Pulmonary artery endothelial cell (primary cell): ENCODE measurements at regions not wholly inside any gene's neighbourhood (a gene's known extent, or its start where the extent isn't known, plus 50 kb on each side); places are given as distances from the start of the nearest gene placed in this dataset.

Experiments
- DNase-seq: peaks from one replicate; pipeline ENCODE4 v3.0.0-alpha.2; 2011; ENCODE audit warnings: low read depth, low spot score

DNA sequence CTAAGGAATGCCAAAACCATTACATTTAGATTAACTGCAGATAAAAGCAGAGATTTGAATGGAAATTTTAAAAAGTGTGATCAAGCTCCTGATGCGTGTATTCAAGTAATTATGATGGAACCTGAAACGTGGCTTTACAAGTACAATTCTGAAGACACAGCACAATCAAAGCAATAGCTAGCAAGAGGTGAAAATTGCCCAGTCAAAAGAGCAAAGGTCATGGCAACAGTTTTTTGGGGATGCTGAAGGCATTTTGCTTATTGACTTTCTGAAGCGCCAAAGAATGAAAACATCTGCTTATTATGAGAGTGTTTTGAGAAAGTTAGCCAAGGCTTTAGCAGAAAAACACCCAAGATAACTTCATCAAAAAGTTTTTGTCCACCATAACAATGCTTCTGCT, 389.6 kb upstream of the TENM4 start:
- DNase-seq = no peak

DNA sequence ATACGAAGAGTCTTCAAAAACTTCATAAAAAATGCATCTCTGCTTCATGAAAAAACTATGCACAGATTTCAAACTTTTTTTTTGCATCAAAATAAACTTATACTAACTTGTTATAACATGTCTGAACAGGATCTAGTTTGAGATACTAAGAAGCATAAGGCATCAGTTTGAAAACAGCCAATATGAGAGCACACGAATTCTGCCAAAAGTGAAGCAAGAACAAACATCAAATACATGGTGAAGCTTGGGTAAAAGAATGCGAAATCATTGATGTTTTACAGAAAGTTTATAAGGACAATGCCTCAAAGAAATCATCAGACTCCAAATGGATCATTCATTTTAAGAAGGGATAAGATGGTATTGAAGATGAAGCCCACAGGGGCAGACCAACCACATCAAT, 389.1 kb upstream of the TENM4 start:
- no peak for DNase-seq

DNA sequence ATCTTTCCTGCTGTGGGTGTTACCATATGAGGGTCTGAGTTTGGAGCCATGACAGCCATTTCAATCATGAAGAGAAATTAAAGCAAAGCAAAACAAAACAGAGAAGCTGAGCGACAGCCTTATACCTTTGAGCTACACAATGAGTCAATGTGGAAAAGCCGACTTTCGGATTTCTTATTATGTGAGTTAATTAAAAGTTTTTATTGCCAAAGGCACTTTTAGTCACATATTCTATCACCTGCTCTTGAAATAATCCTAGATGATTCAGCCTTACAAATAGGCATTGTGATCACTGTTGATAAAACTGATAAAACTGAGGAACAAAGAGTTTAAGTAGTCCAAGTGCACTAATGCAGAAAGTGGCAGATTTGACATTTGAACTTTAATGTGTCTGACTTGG, 381.9 kb upstream of the TENM4 start:
- no peak for DNase-seq

DNA sequence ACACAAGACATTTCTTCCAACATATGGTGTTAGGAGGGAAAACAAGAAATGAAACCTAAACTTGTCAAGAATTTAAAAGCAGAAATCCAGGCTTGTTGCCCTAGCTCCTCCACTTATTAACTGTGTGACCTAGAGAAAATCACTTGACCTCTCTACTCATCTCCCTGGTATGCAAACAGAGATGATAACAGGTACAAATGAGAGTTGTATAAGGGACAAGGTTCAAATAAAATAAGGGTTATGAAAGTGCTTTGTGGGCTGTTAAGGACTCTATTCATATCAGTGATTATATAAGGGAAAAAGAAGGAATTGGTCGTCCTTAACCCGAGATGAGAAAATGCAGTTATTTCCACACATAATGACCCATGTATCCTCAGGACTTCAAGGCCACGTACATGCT, 372.7 kb upstream of the TENM4 start:
- DNase-seq = no peak

DNA sequence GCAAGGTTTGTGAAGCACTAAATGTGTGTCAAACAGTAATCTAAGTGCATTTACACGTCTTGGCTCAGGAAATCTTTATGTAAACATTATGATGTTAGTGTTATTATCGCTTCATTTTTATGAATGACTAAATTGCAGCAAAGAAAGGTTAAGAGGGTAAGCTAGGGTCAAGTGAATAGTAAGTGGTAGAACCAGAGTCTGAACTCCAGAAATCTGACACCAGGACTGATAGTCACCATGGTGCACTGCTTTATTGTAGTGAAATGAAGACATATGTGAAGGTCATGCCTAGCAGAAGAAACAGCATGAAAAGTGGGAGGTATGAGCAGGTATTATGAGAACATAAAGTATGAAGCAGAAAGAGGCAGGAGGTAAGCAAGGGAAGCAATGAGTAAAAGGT, 368.7 kb upstream of the TENM4 start:
- DNase-seq = no peak

DNA sequence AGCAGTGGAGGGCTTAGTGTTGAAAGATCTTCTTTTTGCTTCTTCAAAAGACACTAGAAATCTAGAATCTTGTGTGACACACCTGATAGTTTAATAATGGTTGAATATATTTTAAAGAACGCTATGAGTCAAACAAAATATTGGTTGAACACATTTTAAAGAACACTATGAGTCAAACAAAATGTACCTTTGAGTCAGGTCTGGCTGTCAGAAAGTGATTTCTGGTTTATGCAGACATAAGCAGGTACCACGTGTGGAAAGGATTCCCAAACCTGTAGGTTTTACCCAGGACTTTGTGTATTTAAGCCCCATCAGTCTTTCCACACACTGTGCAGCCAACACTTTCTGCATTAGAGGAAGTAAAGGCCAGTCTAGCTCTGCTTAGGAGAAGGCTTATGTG, 366.7 kb upstream of the TENM4 start:
- DNase-seq = no peak

DNA sequence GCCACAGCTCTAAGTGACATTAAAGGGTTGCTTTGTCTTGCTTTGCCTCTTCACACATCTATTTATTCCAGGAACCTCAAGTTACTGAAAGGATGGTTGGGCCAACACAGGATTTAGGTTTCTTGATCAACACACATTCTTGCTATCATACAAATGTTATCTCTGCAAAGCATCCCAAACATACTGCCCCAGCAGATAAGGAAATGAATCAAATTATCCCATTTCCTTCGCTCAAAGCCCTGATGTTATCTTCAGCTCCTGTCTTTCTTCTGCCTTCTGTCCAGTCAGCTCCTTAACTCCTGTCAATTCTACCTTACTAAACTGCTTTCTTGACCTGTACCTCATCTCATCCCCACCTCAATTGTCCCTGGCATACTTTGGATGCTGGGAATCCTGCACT, 355.9 kb upstream of the TENM4 start:
- no peak for DNase-seq

DNA sequence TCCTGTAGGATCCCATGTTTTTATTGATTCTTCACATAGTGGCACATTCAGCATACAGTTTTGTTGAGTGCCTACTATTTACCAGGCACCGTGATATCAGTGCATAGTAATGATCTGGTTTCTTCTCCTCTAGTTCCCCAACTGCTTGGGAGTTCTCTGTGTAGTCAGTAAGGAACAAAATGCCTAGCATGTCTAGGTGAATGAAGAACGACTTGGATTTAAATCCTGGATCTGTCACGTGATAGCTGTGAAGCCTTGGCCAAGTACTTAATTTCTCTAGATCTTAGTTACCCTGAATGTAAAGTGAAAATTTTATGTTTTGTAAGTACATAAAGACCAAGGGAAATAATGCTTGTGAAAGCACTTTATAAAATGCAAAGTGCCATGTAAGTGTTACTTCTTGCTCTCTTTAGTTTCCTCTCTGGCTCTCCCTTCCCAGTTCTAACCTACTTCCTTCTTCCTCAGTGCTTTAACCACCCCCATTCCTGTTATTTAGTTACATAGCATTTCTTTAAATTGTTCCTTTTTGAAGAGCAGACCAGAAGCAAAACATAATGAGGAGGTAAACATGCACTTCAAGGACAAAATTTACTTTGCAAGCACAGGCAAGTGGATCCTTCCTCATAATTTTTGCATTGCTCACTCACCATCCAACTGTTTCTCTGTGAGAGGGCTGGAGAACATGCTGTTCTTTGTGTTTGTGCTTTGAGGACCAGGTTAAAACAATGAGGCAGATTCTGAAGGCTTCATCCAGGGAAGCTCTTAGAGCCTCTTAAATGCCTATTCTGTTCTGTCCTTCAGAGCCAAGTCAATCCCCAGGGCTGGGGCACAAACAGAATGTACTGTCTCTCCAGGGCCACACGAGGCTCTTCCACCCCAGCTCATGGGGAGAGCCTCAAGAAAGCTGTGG, 353.9 kb upstream of the TENM4 start:
- no peak for DNase-seq

DNA sequence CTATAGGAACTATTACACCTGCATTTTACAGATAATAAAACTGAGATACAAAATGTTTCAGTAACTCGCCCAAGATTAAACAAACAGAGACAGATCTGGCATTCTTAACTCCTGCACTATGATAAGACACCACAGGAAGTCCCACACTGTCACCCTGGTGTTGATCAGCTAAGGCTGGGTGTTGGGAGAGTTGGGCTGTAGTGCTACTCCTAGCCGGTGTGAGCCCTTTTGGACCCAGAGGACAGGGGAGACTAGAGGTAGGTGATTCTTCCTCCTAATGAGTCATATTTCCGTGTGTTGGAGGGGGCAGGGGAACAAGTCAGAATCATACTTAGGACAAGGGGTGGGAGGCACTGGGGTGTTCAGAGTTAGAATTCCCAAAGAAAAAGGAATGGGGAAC, 353.2 kb upstream of the TENM4 start:
- DNase-seq = no peak

DNA sequence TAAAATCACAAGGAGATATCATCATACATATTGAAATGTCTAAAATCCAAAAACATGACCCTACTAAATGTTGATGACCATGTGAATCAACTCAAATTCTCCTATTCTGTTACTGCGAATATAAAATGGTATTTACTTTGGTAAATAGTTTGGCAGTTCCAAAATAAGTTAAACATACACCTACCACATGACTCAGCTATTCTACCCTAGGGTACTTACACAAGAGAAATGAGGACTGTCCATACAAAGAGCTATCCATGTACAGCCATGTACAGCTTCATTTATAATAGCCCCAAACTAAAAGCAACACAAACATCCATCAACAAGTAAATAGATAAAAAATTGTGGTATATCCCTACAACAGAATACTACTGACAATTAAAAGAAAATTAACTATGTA, 346.1 kb upstream of the TENM4 start:
- DNase-seq = no peak

DNA sequence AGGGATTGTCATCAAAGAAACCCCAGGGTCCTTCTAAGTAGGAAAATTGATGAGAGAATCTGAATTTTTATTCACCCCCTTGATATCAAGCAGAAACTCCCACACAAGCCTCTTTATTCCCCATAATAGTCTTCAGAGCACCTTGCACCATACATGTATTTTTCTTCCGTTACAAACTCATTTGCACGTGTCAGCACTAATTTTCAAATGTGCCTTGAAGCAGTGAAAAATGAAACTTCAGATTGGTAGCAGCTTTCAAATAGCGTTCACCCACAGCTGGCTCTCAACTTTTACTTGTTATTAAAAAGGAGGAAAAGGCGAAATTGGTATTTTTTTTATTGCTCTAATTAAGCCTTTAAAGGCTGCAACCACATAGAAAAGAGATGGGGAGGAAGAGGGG, 343.0 kb upstream of the TENM4 start:
- no peak for DNase-seq

DNA sequence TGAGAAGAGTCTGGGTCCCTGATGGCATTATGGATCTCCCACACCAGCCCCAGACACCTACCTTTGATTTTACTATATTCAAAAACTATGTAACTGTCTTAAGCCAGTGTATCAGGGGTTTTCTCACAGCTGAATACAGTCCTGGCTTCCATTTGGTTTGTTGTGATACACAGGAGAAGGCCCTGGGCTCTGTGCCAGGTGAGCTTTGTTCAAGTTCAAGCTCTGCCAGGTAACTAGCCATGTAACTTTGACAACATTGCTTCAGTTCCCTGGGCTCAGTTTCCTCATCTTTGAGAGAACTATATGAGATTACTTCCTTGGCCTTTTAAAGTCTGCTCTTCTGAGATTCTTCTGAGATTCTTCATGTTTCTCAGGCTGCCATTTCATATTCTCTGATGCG, 327.5 kb upstream of the TENM4 start:
- DNase-seq = no peak

DNA sequence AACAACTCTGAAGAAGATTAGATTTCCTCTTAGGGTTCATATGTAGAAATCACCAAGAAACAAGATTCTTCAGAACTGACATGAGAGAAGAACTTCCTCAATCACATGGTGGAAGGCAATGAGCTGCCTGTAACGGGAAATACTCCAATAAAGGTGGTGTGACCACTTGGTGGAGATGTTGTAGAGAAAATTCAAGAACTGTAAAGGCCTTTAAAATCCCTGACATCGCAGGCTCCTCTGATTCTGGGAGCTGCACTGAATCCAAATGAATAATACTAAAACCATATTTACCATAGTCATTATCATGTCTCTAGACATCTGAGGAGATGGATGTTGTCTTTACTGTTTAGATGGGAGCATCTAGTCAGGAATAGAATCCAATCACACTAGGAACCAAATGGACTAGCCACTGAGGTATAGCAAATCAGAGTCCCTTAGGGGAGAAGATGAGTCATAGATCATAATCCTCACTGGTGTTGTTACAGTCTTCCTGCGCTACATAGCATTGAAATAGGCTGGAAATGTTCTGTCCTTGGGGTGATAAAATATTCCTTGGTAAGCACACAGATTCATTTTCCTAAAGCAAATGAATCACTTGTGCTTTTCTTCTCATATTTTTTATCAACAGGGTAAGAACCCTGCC, 321.6 kb upstream of the TENM4 start:
- DNase-seq = no peak

DNA sequence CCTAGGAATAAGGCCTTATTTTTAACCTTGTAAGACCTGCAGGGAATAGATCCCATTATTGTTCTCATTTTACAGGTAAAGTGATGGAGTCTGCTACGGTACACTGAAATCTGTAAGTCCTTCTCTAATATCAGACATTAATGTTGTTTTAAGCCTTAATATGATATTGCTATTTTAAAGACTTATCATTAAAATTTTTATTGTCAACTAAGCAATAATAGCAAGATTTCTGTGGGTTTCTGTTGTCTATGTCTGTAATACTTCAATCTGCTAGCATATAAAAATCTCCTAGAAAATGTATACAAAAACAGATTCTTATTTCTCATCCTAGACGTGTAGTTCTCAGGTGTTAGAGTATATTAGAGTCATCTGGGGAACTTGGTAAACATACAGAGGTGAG, 317.5 kb upstream of the TENM4 start:
- DNase-seq = no peak

DNA sequence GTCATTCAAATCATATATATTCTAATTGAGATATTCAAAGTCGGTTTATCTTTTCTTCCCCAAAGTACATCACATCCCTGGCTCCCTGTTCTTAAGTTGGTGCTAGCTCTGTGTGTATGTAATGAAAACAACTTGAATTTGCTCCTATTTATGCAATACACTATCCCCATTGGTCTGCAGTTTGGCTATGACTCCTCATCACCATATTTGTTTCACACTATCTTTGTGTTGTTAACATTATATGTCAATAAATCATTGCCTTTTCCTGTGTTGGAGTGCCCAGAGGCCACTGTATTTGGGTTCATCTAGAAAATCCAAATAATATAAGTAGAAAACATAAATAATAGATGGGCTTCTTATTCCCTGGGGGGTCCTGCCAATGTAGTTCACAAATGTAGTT, 306.6 kb upstream of the TENM4 start:
- no peak for DNase-seq

DNA sequence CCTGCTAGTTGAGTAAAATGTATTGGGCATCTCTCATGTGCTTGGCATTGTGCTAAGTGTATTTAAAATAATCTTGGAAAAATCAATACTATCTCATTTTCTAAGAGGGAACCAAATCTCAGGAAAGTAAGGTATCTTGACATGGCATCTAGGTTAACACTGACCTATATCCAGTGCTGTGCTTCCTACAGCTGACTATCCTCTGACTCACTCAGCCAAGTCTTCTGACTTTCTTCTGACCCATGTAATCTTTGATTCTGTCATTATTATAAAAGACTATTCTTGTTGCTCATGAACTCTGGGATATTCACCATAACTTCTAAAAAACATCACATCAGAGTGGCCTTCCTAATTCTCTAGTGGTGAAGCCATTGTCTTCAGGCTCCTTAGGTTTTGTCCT, 304.1 kb upstream of the TENM4 start:
- DNase-seq = no peak

DNA sequence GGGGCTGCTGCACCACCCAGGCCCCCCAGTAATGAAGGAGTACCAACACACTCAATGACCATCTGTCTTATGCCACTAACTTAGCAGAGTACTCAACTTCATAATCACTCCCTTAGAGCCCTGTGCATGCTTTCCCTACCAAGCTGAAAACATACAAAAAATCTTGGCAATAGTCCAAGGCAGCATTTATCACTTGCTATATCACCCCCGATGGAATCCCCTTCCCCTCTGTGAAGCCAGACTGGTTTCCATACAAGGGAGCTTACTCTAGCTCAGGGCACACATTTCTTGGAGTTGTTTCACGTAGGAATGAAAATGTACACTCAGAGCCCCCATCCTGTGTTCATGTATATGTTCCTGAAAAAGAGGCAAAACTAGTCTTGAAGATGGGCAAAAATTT, 301.3 kb upstream of the TENM4 start:
- DNase-seq = no peak

DNA sequence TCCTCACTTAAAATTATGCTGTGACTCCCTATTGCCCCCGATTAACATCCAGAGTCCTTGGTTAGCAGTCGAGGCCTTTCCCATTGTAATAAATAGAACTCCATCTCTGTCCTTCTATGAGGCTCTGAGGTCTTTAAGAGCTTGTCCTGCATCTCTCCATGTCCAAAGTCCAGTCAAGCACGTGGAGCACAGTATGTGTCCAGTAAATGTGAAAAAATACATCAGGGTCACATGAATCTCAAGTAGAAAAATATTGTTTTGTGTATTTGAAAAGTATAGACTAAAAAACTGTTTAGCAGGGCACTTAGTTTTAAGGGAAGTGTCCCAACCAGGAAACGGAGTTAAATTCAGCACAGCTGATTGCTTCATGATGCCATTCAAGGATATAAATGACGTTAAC, 298.8 kb upstream of the TENM4 start:
- no peak for DNase-seq

DNA sequence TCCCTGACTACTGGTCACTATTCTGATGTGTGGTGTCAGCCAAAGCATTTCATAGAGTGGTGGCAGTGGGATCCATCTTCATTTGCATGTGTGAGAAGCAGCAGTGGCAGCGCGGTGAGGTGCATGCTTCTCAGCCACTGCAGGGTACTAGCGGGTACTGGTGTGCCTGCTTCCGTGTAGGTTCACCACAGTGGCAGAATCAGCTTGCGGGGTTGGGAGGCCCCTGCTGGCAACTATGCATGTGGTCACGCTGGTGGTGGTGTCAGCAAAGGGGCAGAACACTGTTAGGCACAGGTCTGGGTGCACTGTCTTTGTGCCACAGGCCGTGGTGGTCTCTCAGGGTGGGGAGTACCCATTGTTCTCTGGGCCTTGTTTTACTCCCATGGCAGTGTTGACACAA, 286.4 kb upstream of the TENM4 start:
- DNase-seq = no peak

DNA sequence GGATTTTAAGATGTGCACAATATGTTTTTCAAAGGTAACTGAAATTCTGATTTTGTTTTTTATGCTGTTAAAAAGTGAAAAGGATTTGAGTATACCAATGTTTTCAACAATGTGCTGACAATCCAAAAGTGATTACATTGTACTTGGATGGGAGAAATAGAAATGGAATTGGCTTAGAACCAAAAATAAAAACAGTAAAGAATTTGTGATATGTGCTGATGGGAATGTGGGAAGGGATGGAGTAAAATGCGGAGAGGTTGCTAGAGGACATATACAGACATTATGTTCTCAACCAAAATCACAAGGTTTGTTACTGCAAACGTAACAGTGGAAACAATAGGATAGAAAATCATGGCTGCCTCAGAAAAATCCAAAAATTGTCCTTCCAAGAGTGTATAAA, 279.3 kb upstream of the TENM4 start:
- DNase-seq = no peak

DNA sequence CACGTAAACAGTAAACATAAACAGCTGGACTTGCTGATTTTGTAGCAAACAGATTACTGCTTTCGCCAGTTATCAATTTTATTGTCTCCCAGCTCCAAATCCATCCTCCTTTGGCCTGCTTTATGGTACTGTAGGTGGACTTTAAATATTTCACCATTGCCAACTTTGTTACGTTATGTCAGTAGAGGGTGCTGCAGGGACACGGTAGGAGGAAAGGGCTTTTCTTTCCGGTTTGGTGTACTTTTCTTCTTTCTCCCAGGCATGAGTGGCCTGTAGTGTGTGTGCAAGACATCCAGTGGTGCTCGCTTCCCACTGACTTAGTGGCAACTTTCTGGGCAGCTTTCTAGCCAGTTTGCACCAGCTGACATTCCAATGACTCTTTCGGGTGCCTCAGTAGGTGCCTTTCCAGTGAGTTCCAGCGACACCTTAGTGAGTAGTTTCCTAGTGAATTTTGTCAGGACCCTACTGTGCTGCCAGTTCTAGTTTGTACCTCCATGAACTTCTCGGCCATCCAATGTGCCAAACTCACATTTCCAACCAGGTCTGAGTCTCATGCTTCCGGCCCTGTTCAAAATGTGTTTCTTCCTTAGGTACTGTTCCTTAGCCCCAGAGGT, 267.6 kb upstream of the TENM4 start:
- no peak for DNase-seq

DNA sequence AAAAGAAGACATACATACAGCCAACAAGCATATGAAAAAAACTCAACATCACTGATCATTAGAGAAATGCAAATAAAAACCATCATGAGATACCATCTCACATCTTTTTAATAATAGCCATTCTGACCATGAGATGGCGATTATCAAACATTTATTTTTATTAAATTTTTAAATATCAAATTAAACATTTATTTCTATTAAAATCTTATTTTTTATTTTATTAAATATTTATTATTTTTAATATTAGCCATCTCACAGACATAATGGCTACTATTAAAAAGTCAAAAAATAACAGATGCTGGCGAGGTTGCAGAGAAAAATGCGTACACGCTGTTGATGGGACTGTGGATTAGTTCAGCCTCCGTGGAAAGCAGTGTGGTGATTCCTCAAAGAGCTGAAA, 264.8 kb upstream of the TENM4 start:
- DNase-seq = no peak

DNA sequence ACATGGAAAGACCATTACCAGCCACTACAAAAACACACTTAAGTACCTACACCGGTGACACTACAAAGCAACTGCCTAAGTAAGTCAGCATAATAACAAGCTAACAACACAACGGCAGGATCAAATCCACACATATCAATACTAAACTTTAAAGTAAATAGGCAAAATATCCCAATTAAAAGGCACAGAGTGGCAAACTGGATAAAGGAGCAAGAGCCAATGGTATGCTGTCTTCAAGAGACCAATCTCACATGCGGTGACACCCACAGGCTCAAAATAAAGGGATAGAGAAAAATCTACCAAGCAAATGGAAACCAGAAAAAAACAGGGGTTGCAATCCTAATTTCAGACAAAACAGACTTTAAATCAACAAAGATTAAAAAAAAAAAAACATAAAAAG, 261.5 kb upstream of the TENM4 start:
- no peak for DNase-seq
